ENCODE measurements at regions not wholly inside any gene's neighbourhood (a gene's known extent, or its start where the extent isn't known, plus 50 kb on each side); places are given as distances from the start of the nearest gene placed in this dataset.

DNA sequence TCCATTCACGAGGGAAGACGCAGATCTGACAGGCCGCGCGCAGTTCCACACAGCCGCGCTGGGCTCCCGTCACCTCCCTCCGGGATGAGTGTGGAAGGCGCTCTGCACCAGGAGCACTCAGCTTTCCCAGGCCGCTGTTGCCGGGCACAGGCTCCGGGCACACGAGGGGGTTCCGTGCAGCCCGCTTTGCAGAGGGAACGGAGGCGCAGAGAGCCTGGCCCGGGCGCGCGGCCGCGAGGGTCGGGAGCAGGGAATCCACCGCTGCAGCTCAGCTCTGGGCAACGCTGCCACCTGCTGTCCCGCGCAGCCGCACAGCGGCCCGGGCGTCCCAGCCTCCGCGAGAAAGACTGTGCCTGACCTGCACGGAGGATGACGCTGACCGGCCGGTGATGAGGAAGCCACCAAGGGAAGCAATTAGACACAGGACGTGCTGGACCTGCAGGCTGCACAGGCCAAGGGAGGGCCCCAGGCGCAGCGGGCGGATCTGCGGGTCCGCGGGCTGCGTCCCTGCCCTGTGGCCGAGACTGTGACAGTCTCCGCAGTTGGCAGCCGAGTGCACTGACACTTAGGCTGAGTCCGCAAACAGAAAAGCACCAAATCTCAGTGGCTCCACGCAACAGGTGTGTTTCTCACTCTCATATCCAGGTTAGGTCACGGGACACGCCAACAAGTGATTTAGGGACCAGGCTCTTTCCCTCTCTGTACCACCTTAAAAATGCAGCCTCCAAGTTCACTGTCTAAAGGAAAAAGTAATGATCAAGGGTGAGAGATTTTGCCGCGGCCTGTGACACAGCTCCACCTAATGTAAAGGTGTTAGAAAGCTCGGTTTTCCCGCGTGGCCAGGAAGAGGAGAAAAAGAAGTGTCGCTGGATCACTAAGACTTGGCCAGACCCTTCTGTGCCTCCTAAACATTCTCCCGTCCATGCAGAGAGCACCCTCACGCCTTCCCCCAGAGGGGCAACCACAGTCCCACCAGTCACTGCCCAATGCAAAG lies 94.5 kb downstream of the SEC61G start:
- Histone ChIP-seq H3K9me3 (replicated peaks in 1 of 3) (no peaks in the 10 kb centered on the region), H3K27ac (no peak overlapping the region), H3K4me3 (peak overlapping the region in 1 of 4 donors; percentile 37), H3K4me1 (replicated peaks in 1 of 2) (no peaks in the 10 kb centered on the region), H3K36me3 (replicated peaks in 1 of 2) (no peaks in the 10 kb centered on the region), H3K27me3 (peaks cover 5% of the 10 kb centered on the region)
- WGBS, 4 donors: 4 to 18% (median 11%) methylated on average over 11 to 62 of the region's 62 CpGs
- TF ChIP-seq, protein P1, sequence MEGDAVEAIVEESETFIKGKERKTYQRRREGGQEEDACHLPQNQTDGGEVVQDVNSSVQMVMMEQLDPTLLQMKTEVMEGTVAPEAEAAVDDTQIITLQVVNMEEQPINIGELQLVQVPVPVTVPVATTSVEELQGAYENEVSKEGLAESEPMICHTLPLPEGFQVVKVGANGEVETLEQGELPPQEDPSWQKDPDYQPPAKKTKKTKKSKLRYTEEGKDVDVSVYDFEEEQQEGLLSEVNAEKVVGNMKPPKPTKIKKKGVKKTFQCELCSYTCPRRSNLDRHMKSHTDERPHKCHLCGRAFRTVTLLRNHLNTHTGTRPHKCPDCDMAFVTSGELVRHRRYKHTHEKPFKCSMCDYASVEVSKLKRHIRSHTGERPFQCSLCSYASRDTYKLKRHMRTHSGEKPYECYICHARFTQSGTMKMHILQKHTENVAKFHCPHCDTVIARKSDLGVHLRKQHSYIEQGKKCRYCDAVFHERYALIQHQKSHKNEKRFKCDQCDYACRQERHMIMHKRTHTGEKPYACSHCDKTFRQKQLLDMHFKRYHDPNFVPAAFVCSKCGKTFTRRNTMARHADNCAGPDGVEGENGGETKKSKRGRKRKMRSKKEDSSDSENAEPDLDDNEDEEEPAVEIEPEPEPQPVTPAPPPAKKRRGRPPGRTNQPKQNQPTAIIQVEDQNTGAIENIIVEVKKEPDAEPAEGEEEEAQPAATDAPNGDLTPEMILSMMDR (IDR thresholded peaks at IDR 0.05): peak in 4 of 6 experiments; percentile 29 to 41 (median 34)
- TF ChIP-seq POLR2A (IDR thresholded peaks at IDR 0.05): no peak
- intact Hi-C loops (cut with DNase I): no loop called here
- peak in 6 of 7 donors; percentile 44 to 84 (median 52) for DNase-seq

DNA sequence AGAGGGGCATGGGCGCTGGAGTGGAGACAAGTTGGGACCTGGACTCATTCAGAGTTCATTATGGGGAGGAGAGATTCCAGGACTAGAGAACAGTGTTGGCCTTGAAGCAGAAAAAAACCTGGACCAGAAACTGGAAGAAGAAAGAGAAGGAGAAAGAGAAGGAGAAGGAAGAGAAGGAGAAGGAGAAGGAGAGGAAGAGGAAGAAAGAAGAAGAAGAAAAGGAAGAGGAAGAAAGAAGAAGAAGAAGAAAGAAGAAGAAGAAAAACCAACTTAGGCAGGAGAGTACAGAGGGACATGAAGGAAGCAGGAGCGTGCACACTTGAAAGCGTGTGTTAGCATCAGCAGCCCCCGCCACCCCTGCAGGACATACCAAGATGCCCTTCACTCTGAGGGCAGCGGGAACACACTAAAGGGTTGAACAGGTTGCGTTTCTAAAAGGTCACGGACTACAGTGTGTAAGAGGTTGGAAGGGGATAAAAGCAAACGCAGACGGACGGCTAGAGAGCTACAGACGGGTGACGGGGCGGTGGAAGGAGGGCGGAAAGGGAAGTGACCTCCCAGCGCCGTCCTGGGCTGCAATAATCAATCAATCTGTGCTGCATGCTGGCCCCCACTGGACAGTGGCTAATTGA lies 95.3 kb downstream of the SEC61G start:
- Histone ChIP-seq H3K27ac (no peak overlapping the region), H3K4me3 (peak overlapping the region in 1 of 4 donors; percentile 37), H3K36me3 (replicated peaks in 1 of 2) (no peaks in the 10 kb centered on the region), H3K27me3 (peaks cover 5% of the 10 kb centered on the region), H3K9me3 (replicated peaks in 1 of 3) (no peaks in the 10 kb centered on the region), H3K4me1 (replicated peaks in 1 of 2) (no peaks in the 10 kb centered on the region)
- no peak for TF ChIP-seq POLR2A (IDR thresholded peaks at IDR 0.05)
- TF ChIP-seq, protein P1 (IDR thresholded peaks at IDR 0.05): no peak
- 10 to 16% (median 14%) methylated on average over 16 of the region's 16 CpGs for WGBS, 4 donors
- no peak for DNase-seq
- intact Hi-C loops (cut with DNase I): no loop called here

DNA sequence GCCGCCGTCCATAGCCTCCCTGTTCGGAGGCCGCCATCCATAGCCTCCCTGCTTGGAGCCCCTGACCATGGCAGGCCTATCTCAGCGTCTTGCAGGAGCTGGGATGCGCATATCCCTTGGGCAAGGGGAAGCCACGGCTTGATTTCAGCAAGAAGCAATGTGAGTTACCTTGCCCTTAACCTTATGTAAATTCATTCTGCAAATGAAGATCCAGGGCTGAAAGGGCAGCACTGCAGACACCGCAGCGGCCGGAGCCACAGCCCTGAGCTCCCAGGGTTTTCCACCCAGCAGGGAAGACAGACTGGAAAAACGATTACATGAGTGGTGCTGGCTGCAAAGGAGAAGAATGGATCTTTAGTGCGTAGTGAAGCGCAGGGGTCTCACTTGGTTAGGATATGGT lies 95.8 kb downstream of the SEC61G start:
- H3K9me3 ChIP-seq (replicated peaks in 1 of 3): no peaks in the 10 kb centered on the region
- TF ChIP-seq POLR2A (IDR thresholded peaks at IDR 0.05): no peak
- TF ChIP-seq, protein P1 (IDR thresholded peaks at IDR 0.05): no peak
- peaks cover 5% of the 10 kb centered on the region for H3K27me3 ChIP-seq
- no peaks in the 10 kb centered on the region for H3K36me3 ChIP-seq (replicated peaks in 1 of 2)
- intact Hi-C loops (cut with DNase I): no loop called here
- no peak overlapping the region for H3K27ac ChIP-seq
- 81 to 88% (median 84%) methylated on average over 11 to 13 of the region's 13 CpGs for WGBS, 4 donors
- no peak for DNase-seq
- no peak overlapping the region for H3K4me3 ChIP-seq
- H3K4me1 ChIP-seq (replicated peaks in 1 of 2): no peaks in the 10 kb centered on the region

DNA sequence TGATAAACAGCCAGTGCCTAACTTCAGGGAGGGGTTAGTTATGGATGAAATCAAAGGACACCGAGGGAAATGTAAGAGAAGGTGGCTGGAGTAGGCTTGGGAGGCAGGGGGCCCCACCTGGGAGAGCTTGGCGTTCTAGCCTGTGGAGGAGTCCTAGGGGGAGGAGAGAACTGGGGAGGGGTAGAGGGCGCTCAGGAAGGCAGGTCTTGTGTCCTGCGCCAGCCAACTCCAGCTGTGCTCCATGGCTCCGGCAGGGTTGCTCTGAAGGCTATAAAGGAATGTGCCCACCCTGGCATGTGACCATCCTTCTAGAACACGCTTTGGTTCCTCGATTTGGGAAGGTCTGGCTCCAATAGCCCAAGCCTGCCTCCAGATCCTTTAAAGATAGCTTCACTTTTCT lies 96.3 kb downstream of the SEC61G start:
- Histone ChIP-seq H3K27ac (no peak overlapping the region), H3K36me3 (replicated peaks in 1 of 2) (no peaks in the 10 kb centered on the region), H3K4me3 (no peak overlapping the region), H3K9me3 (replicated peaks in 1 of 3) (no peaks in the 10 kb centered on the region), H3K27me3 (peaks cover 5% of the 10 kb centered on the region), H3K4me1 (replicated peaks in 1 of 2) (no peaks in the 10 kb centered on the region)
- 66 to 85% (median 72%) methylated on average over 6 to 7 of the region's 7 CpGs for WGBS, 4 donors
- TF ChIP-seq POLR2A (IDR thresholded peaks at IDR 0.05): no peak
- TF ChIP-seq, protein P1 (IDR thresholded peaks at IDR 0.05): no peak
- DNase-seq: no peak
- intact Hi-C loops (cut with DNase I): no loop called here
